ENCODE measurements at regions not wholly inside any gene's neighbourhood (a gene's known extent, or its start where the extent isn't known, plus 50 kb on each side); places are given as distances from the start of the nearest gene placed in this dataset.

DNA sequence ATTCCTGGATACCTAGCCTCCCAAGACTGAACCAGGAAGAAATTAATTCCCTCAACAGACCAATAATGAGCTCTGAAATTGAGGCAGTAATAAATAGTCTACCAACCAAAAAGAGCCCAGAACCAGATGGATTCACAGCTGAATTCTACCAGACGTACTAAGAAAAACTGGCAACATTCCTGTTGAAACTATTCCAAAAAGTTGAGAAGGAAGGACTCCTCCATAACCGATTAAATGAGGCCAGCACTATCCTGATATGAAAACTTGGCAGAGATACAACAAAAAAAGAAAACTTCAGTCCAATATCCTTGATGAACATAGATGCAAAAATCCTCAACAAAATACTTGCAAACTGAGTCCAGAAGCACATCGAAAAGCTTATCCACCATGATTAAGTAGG is 392.5 kb upstream of the GRAMD2B start:
- Histone ChIP-seq H3K27ac (no peak overlapping the region), H3K36me3 (no peaks in the 10 kb centered on the region), H3K9me3 (peaks cover 0 to 23% (median 3%) of the 10 kb centered on the region in 4 donors), H3K4me3 (no peak overlapping the region), H3K4me1 (no peaks in the 10 kb centered on the region), H3K27me3 (no peaks in the 10 kb centered on the region)
- 52 to 61% methylated on average over 3 of the region's 3 CpGs for WGBS, 2 donors
- no peak for DNase-seq (ENCODE audit: low spot score in 2 of 2)
- TF ChIP-seq, protein P1, sequence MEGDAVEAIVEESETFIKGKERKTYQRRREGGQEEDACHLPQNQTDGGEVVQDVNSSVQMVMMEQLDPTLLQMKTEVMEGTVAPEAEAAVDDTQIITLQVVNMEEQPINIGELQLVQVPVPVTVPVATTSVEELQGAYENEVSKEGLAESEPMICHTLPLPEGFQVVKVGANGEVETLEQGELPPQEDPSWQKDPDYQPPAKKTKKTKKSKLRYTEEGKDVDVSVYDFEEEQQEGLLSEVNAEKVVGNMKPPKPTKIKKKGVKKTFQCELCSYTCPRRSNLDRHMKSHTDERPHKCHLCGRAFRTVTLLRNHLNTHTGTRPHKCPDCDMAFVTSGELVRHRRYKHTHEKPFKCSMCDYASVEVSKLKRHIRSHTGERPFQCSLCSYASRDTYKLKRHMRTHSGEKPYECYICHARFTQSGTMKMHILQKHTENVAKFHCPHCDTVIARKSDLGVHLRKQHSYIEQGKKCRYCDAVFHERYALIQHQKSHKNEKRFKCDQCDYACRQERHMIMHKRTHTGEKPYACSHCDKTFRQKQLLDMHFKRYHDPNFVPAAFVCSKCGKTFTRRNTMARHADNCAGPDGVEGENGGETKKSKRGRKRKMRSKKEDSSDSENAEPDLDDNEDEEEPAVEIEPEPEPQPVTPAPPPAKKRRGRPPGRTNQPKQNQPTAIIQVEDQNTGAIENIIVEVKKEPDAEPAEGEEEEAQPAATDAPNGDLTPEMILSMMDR (IDR thresholded peaks at IDR 0.05) = no peak
- no peak for TF ChIP-seq EP300 (IDR thresholded peaks at IDR 0.05)

DNA sequence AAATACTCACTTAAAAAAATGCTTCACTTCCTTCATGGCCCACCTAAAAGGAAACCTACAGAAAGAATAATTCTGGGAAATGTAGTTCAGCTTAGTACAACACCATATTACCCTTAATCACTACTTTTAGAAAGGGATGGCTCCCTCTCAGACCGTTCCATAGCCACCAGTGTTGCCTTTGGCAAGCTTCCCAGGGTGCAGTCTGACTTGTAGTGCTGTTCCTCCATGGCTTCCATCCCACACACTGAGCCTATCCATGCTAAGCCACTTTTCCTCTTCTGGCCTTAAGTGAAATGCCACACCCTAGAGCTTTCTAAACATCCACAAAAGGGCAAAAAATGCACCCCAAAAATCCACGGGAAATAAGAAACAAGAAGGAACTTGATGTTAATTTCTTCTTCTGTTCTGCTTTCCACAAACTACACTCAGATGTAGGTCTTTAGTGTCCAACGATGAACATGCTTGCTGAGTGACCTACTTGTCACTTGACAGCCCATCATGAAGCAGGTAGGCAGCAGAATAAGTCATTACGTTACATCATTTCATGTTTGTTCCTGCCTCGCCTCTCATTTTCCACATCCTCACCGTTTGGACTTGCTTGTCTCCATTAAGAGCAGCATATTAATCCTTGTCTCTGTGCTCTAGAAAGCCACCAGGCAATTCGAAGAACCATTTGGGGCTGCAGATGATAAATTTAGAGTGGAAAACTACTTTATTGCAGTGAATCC is 391.1 kb upstream of the GRAMD2B start:
- Histone ChIP-seq H3K27ac (no peak overlapping the region), H3K9me3 (peaks cover 0 to 23% (median 3%) of the 10 kb centered on the region in 4 donors), H3K4me1 (no peaks in the 10 kb centered on the region), H3K36me3 (no peaks in the 10 kb centered on the region), H3K27me3 (no peaks in the 10 kb centered on the region), H3K4me3 (no peak overlapping the region)
- peak in 1 of 2 donors; percentile 25 for DNase-seq (ENCODE audit: low spot score in 2 of 2)
- TF ChIP-seq POLR2A (IDR thresholded peaks at IDR 0.05) = no peak
- no peak for TF ChIP-seq EP300 (IDR thresholded peaks at IDR 0.05)
- TF ChIP-seq, protein P1 (IDR thresholded peaks at IDR 0.05) = no peak
- 74% methylated on average over 7 of the region's 7 CpGs for WGBS, 2 donors

DNA sequence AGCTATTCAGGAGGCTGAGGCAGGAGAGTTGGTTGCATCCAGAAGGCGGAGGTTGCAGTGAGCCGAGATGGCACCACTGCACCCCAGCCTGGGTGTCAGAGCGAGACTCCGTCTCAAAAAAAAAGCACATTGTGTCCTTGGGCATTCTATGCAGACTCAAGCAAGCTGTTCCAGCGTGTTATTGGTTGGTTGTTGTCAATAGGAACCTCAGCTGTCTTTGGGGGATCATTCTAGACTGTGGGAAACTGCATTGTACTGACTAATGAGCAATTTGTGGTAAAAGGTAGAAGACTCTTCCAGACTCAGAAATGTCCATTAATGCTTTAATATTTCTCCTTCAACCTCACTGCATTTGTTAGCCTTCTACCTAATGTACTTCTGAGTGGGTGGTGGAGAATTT is 379.5 kb upstream of the GRAMD2B start:
- H3K27ac ChIP-seq = no peak overlapping the region
- H3K4me3 ChIP-seq = no peak overlapping the region
- H3K27me3 ChIP-seq = no peaks in the 10 kb centered on the region
- no peaks in the 10 kb centered on the region for H3K4me1 ChIP-seq
- no peaks in the 10 kb centered on the region for H3K9me3 ChIP-seq
- TF ChIP-seq EP300 (IDR thresholded peaks at IDR 0.05) (no peak), POLR2A (IDR thresholded peaks at IDR 0.05) (no peak)
- TF ChIP-seq, protein P1 (IDR thresholded peaks at IDR 0.05) = no peak
- no peak for DNase-seq (ENCODE audit: low spot score in 2 of 2)
- H3K36me3 ChIP-seq = no peaks in the 10 kb centered on the region
- 78 to 92% methylated on average over 5 of the region's 5 CpGs for WGBS, 2 donors

DNA sequence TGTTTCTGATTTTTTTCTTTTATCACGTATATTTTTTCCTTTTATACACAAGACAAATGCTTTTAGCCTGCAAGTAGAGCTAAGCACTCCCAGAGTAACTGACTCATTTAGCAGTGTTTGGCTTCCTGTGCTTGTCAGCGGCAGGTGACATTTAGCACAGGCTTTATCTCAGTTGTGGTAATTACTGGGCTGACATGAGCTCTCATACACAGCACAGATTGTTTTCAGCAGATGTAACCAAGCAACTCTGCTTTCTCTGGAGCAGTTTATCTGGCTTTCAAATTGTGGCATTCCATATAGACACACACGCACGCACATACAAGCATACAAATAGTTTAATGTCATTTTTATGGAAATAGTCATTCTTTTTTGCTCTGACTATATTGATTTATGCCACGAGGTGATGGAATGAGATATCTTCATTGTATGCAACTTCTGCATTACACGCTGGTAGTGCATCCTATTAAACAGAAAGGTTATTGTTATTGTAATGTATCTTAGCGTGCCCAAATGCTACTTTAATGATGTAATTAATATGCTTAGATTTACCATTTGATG is 379.0 kb upstream of the GRAMD2B start:
- 49 to 57% methylated on average over 7 of the region's 7 CpGs for WGBS, 2 donors
- Histone ChIP-seq H3K27me3 (no peaks in the 10 kb centered on the region), H3K4me3 (no peak overlapping the region), H3K9me3 (no peaks in the 10 kb centered on the region), H3K27ac (no peak overlapping the region), H3K36me3 (no peaks in the 10 kb centered on the region), H3K4me1 (no peaks in the 10 kb centered on the region)
- no peak for DNase-seq (ENCODE audit: low spot score in 2 of 2)
- TF ChIP-seq, protein P1 (IDR thresholded peaks at IDR 0.05) = no peak
- no peak for TF ChIP-seq EP300 (IDR thresholded peaks at IDR 0.05)
- no peak for TF ChIP-seq POLR2A (IDR thresholded peaks at IDR 0.05)

DNA sequence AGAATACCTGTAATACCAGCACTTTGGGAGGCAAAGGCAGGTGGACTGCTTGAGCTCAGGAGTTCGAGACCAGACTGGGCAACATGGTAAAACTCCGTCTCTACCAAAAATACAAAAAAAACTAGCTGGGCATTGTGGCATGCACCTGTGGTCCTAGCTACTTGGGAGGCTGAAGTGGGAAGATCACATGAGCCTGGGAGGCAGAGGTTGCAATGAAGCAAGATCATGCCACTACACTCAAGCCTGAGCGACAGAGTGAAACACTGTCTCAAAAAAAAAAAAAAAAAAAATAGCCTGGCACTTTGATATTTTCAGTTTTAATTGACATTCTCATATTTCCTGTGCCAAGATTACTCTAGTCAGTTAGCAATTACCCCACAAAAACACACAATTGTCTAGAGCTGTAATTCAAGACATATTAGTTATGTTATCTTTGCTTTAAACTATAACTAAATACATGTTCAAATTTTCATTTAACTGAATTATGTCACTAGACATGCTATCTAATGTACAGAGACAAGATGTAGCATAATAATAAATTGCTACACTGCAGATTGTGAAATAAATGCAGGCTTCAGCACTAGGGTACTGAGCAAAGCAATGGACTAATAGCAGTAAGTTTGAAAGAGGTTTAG is 378.2 kb upstream of the GRAMD2B start:
- DNase-seq (ENCODE audit: low spot score in 2 of 2) = no peak
- no peaks in the 10 kb centered on the region for H3K9me3 ChIP-seq
- no peaks in the 10 kb centered on the region for H3K4me1 ChIP-seq
- H3K4me3 ChIP-seq = no peak overlapping the region
- no peaks in the 10 kb centered on the region for H3K36me3 ChIP-seq
- 81 to 83% methylated on average over 3 of the region's 3 CpGs for WGBS, 2 donors
- H3K27ac ChIP-seq = no peak overlapping the region
- no peaks in the 10 kb centered on the region for H3K27me3 ChIP-seq
- TF ChIP-seq POLR2A (IDR thresholded peaks at IDR 0.05) (no peak), EP300 (IDR thresholded peaks at IDR 0.05) (no peak)
- TF ChIP-seq, protein P1 (IDR thresholded peaks at IDR 0.05) = no peak

Data from tibial nerve (tissue), 4 donors.